H9 (cell line): ENCODE measurements at regions not wholly inside any gene's neighbourhood (a gene's known extent, or its start where the extent isn't known, plus 50 kb on each side); places are given as distances from the start of the nearest gene placed in this dataset.

Source experiments
- DNase-seq: peaks from one replicate; pipeline ENCODE4 v3.0.0-alpha.2; 2017
- H2AFZ ChIP-seq: one replicate; pipeline ENCODE4 v1.6.1; 2013; ENCODE audit warnings: mild to moderate bottlenecking, low read length, control low read depth, moderate library complexity
- H2AK5ac ChIP-seq: 2 replicates; pipeline ENCODE4 v1.6.1; 2013; ENCODE audit warnings: low read length, control low read depth, mixed read lengths; ENCODE audit not compliant: insufficient read length
- H2BK120ac ChIP-seq: one replicate; pipeline ENCODE4 v1.6.1; 2013; ENCODE audit warnings: low read depth, mild to moderate bottlenecking, low read length, control low read depth, inconsistent platforms; ENCODE audit not compliant: poor library complexity, severe bottlenecking
- H2BK12ac ChIP-seq: 2 replicates; pipeline ENCODE4 v1.6.1; 2013; ENCODE audit warnings: low read length, control low read depth, mixed read lengths, low read depth; ENCODE audit not compliant: insufficient read length
- H2BK15ac ChIP-seq: 2 replicates; pipeline ENCODE4 v1.6.1; 2013; ENCODE audit warnings: low read depth, low read length, control low read depth
- H2BK20ac ChIP-seq: one replicate; pipeline ENCODE4 v1.6.1; 2013; ENCODE audit warnings: low read depth, mild to moderate bottlenecking, low read length, control low read depth, inconsistent platforms; ENCODE audit not compliant: poor library complexity, severe bottlenecking
- H2BK5ac ChIP-seq: 2 replicates; pipeline ENCODE4 v1.6.1; 2013; ENCODE audit warnings: low read length, control low read depth, mixed read lengths; ENCODE audit not compliant: insufficient read length
- H3K14ac ChIP-seq: 2 replicates; pipeline ENCODE4 v1.6.1; 2013; ENCODE audit warnings: low read length, control low read depth; ENCODE audit not compliant: insufficient read depth
- H3K18ac ChIP-seq: 2 replicates; pipeline ENCODE4 v1.6.1; 2013; ENCODE audit warnings: low read depth, mild to moderate bottlenecking, mixed read lengths, low read length, control low read depth; ENCODE audit not compliant: insufficient read length
- H3K23ac ChIP-seq: 2 replicates; pipeline ENCODE4 v1.6.1; 2013; ENCODE audit warnings: low read length, control low read depth, mixed read lengths, low read depth; ENCODE audit not compliant: insufficient read length
- H3K23me2 ChIP-seq: 2 replicates; pipeline ENCODE4 v1.6.1; 2013; ENCODE audit warnings: low read depth, mild to moderate bottlenecking, mixed read lengths, low read length, control low read depth; ENCODE audit not compliant: insufficient read length, poor library complexity, severe bottlenecking
- H3K27ac ChIP-seq: 2 replicates; pipeline ENCODE4 v1.5.1; 2013; ENCODE audit warnings: low read length, control low read depth, mixed read lengths, low read depth; ENCODE audit not compliant: insufficient read length
- H3K27me3 ChIP-seq: 2 replicates; pipeline ENCODE4 v1.6.1; 2013; ENCODE audit warnings: low read length, control low read depth, inconsistent platforms; ENCODE audit not compliant: insufficient read depth
- H3K4ac ChIP-seq: 2 replicates; pipeline ENCODE4 v1.6.1; 2013; ENCODE audit warnings: low read depth, mild to moderate bottlenecking, control low read depth, inconsistent platforms, low read length, moderate library complexity
- H3K4me1 ChIP-seq: 2 replicates; pipeline ENCODE4 v1.6.1; 2013; ENCODE audit warnings: low read length, control low read depth, inconsistent platforms; ENCODE audit not compliant: insufficient read depth
- H3K4me2 ChIP-seq: 2 replicates; pipeline ENCODE4 v1.6.1; 2013; ENCODE audit warnings: low read length, control low read depth, mixed read lengths; ENCODE audit not compliant: insufficient read length, insufficient read depth
- H3K56ac ChIP-seq: 2 replicates; pipeline ENCODE4 v1.6.1; 2013; ENCODE audit warnings: low read depth, mild to moderate bottlenecking, mixed read lengths, low read length, control low read depth; ENCODE audit not compliant: insufficient read length
- H3K79me1 ChIP-seq: 2 replicates; pipeline ENCODE4 v1.6.1; 2013; ENCODE audit warnings: low read depth, mild to moderate bottlenecking, moderate library complexity, low read length, control low read depth, inconsistent platforms; ENCODE audit not compliant: insufficient read depth, poor library complexity, severe bottlenecking
- H3K79me2 ChIP-seq: 2 replicates; pipeline ENCODE4 v1.6.1; 2013; ENCODE audit warnings: low read length, control low read depth, inconsistent platforms; ENCODE audit not compliant: insufficient read depth
- H3K9ac ChIP-seq: 2 replicates; pipeline ENCODE4 v1.6.1; 2013; ENCODE audit warnings: low read length, control low read depth, mixed read lengths; ENCODE audit not compliant: insufficient read length; ENCODE audit errors: extremely low read depth
- H3K9me3 ChIP-seq: one replicate; pipeline ENCODE4 v1.6.1; 2013; ENCODE audit warnings: low read depth, low read length, inconsistent platforms; ENCODE audit not compliant: control insufficient read depth
- H3T11ph ChIP-seq: one replicate; pipeline ENCODE4 v1.6.1; 2013; ENCODE audit warnings: mild to moderate bottlenecking, low read length, control low read depth, inconsistent platforms
- H4K20me1 ChIP-seq: one replicate; pipeline ENCODE4 v1.6.1; 2013; ENCODE audit not compliant: control insufficient read depth, insufficient read length, insufficient read depth
- H4K5ac ChIP-seq: 2 replicates; pipeline ENCODE4 v1.6.1; 2013; ENCODE audit warnings: low read depth, mild to moderate bottlenecking, mixed read lengths, low read length, control low read depth; ENCODE audit not compliant: insufficient read length
- H4K8ac ChIP-seq: replicated peaks from 2 replicates; pipeline ENCODE4 v1.6.1; 2013; ENCODE audit warnings: low read length, control low read depth, mixed read lengths, low read depth; ENCODE audit not compliant: insufficient read length
- H4K91ac ChIP-seq: 2 replicates; pipeline ENCODE4 v1.6.1; 2013; ENCODE audit warnings: low read depth, mild to moderate bottlenecking, moderate library complexity, mixed read lengths, low read length, control low read depth; ENCODE audit not compliant: insufficient read length
- H3K27ac Mint-ChIP-seq, 3 experiments: 2 replicates in 2 of 3; 3 replicates in 1 of 3; pipeline ENCODE4 v1.8.0; 2020 to 2021; ENCODE audit warnings: mixed read lengths in 3 of 3, mild to moderate bottlenecking in 1 of 3, moderate library complexity in 1 of 3
- H3K27me3 Mint-ChIP-seq: 2 replicates; pipeline ENCODE4 v1.8.0; 2021; ENCODE audit warnings: low read depth, mild to moderate bottlenecking, moderate library complexity, mixed read lengths
- H3K36me3 Mint-ChIP-seq, 3 experiments: 2 replicates in 2 of 3; 3 replicates in 1 of 3; pipeline ENCODE4 v1.8.0; 2020 to 2021; ENCODE audit warnings: low read depth in 3 of 3, mixed read lengths in 3 of 3; ENCODE audit not compliant: insufficient read depth in 1 of 3
- H3K4me1 Mint-ChIP-seq, 2 experiments: 2 replicates each; pipeline ENCODE4 v1.8.0; 2020; ENCODE audit warnings: mixed read lengths in 2 of 2
- H3K4me3 Mint-ChIP-seq, 2 experiments: 2 replicates in 1 of 2; 3 replicates in 1 of 2; pipeline ENCODE4 v1.8.0; 2020 to 2021; ENCODE audit warnings: mild to moderate bottlenecking in 2 of 2, mixed read lengths in 2 of 2, moderate library complexity in 1 of 2
- H3K9me3 Mint-ChIP-seq, 2 experiments: 2 replicates in 1 of 2; 3 replicates in 1 of 2; pipeline ENCODE4 v1.8.0; 2020; ENCODE audit warnings: mild to moderate bottlenecking in 2 of 2, mixed read lengths in 2 of 2, moderate library complexity in 1 of 2
- WGBS: extraction: QIAGEN DNeasy Blood & Tissue Kit; methylation state at CpG from one replicate; pipeline ENCODE4 v1.1.7; 2013; ENCODE audit warnings: missing lambda C conversion rate, low lambda C conversion rate, mixed read lengths; ENCODE audit not compliant: insufficient read length; ENCODE audit errors: extremely low coverage; 5-methylcytosine and 5-hydroxymethylcytosine counted together
- TF ChIP-seq, protein P1 (sequence below): fragments of 200-600 bp; sonication (generic); conservative IDR thresholded peaks from 3 replicates; pipeline ENCODE4 v1.8.0; 2021; ENCODE audit warnings: antibody characterized with exemption, mild to moderate bottlenecking

- H3T11ph ChIP-seq, result no peak overlapping the region
- no peak for DNase-seq
- H4K5ac ChIP-seq, result no peak overlapping the region
- H2BK5ac ChIP-seq, result no peak overlapping the region
- H3K79me2 ChIP-seq, result no peaks in the 10 kb centered on the region
- H3K4ac ChIP-seq, result no peak overlapping the region
- H3K36me3 Mint-ChIP-seq, result peaks cover 36 to 56% (median 50%) of the 10 kb centered on the region in 3 experiments
- peaks cover 21% of the 10 kb centered on the region for H3K9me3 ChIP-seq
- no peak overlapping the region for H3K9ac ChIP-seq
- no peak overlapping the region for H3K4me3 Mint-ChIP-seq
- H2BK120ac ChIP-seq, result no peak overlapping the region
- H3K4me1 Mint-ChIP-seq, result peaks cover 0 to 7% of the 10 kb centered on the region in 2 experiments; a peak in 1 of 4 replicates
- H3K18ac ChIP-seq, result no peak overlapping the region
- WGBS, result no CpG with 5 or more reads among the region's 1 CpG
- H3K27ac ChIP-seq, result no peak overlapping the region
- no peak overlapping the region for H2BK12ac ChIP-seq
- H4K91ac ChIP-seq, result no peak overlapping the region
- H3K23ac ChIP-seq, result no peak overlapping the region
- H3K27ac Mint-ChIP-seq, result no peak overlapping the region
- no peak overlapping the region for H2AK5ac ChIP-seq
- no peaks in the 10 kb centered on the region for H3K79me1 ChIP-seq
- no peak overlapping the region for H2AFZ ChIP-seq
- H4K8ac ChIP-seq, result no peak overlapping the region
- no peaks in the 10 kb centered on the region for H4K20me1 ChIP-seq
- TF ChIP-seq, protein P1, sequence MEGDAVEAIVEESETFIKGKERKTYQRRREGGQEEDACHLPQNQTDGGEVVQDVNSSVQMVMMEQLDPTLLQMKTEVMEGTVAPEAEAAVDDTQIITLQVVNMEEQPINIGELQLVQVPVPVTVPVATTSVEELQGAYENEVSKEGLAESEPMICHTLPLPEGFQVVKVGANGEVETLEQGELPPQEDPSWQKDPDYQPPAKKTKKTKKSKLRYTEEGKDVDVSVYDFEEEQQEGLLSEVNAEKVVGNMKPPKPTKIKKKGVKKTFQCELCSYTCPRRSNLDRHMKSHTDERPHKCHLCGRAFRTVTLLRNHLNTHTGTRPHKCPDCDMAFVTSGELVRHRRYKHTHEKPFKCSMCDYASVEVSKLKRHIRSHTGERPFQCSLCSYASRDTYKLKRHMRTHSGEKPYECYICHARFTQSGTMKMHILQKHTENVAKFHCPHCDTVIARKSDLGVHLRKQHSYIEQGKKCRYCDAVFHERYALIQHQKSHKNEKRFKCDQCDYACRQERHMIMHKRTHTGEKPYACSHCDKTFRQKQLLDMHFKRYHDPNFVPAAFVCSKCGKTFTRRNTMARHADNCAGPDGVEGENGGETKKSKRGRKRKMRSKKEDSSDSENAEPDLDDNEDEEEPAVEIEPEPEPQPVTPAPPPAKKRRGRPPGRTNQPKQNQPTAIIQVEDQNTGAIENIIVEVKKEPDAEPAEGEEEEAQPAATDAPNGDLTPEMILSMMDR, result no peak
- H3K4me2 ChIP-seq, result no peak overlapping the region
- no peaks in the 10 kb centered on the region for H3K27me3 ChIP-seq
- H3K14ac ChIP-seq, result no peak overlapping the region
- no peaks in the 10 kb centered on the region for H3K27me3 Mint-ChIP-seq
- H3K23me2 ChIP-seq, result no peaks in the 10 kb centered on the region
- no peak overlapping the region for H3K56ac ChIP-seq
- H2BK15ac ChIP-seq, result no peak overlapping the region
- H2BK20ac ChIP-seq, result no peak overlapping the region
- no peaks in the 10 kb centered on the region for H3K4me1 ChIP-seq
- H3K9me3 Mint-ChIP-seq, result peaks cover 40 to 48% of the 10 kb centered on the region in 2 experiments
Observed at GRCh38 chr9:25505644-25506043, 172.6 kb downstream of the TUSC1 start.
